ENCODE measurements at regions not wholly inside any gene's neighbourhood (a gene's known extent, or its start where the extent isn't known, plus 50 kb on each side); places are given as distances from the start of the nearest gene placed in this dataset.

DNA sequence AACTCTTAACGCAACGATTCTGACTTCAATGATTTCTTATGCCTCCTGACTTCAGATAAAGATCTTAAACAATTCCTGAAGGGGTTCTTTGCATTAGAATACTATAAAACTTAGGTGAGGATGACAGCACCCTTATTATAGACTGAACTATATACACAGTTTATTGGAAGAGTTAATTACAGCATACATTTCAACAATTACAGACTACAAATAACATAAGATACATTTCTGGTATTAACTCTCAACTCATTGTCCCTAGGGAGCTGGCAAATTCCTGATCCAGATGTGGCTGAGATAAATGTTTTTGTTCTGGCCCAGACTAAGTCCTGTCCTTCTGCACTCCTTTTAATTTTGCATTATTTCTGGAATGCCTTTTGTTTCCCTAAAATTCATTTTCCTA, 155.5 kb upstream of the TMC3 start (continued):
- TF ChIP-seq ZNF462 (CRISPR knock-in tag; IDR thresholded peaks at IDR 0.05) (no peak), ZNF114 (CRISPR knock-in tag; IDR thresholded peaks at IDR 0.05) (no peak), POLR2AphosphoS5 (IDR thresholded peaks at IDR 0.05; ENCODE audit: low read depth) (no peak)
- TF ChIP-seq, protein P1, sequence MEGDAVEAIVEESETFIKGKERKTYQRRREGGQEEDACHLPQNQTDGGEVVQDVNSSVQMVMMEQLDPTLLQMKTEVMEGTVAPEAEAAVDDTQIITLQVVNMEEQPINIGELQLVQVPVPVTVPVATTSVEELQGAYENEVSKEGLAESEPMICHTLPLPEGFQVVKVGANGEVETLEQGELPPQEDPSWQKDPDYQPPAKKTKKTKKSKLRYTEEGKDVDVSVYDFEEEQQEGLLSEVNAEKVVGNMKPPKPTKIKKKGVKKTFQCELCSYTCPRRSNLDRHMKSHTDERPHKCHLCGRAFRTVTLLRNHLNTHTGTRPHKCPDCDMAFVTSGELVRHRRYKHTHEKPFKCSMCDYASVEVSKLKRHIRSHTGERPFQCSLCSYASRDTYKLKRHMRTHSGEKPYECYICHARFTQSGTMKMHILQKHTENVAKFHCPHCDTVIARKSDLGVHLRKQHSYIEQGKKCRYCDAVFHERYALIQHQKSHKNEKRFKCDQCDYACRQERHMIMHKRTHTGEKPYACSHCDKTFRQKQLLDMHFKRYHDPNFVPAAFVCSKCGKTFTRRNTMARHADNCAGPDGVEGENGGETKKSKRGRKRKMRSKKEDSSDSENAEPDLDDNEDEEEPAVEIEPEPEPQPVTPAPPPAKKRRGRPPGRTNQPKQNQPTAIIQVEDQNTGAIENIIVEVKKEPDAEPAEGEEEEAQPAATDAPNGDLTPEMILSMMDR (conservative IDR thresholded peaks at IDR 0.05; ENCODE audit: low read depth in 2 of 2) = no peak

GRCh38 chr15:81526029-81526428, 152.0 kb upstream of the TMC3 start:
- Histone ChIP-seq H3K9me2 (ENCODE audit: insufficient read depth) (no peaks in the 10 kb centered on the region), H3K27me3 (ENCODE audit: insufficient read depth) (no peaks in the 10 kb centered on the region), H3K36me3 (ENCODE audit: insufficient read depth) (no peaks in the 10 kb centered on the region), H3K79me2 (replicated peaks; ENCODE audit: insufficient read depth) (no peaks in the 10 kb centered on the region), H2AFZ (no peak overlapping the region), H3K4me2 (no peak overlapping the region), H3K4me3 (no peak overlapping the region), H3K4me1 (ENCODE audit: insufficient read depth) (peaks cover 20% of the 10 kb centered on the region), H3F3A (replicated peaks; ENCODE audit: low read depth) (no peaks in the 10 kb centered on the region), H4K20me1 (replicated peaks; ENCODE audit: insufficient read depth) (no peaks in the 10 kb centered on the region), H3K27ac (ENCODE audit: low read depth) (no peak overlapping the region)
- ATAC-seq (no peak), DNase-seq (ENCODE audit: low spot score) (no peak)
- no peak overlapping the region for H3K27ac Mint-ChIP-seq
- H3K36me3 Mint-ChIP-seq (ENCODE audit: low read depth) = no peaks in the 10 kb centered on the region; the same call in 2 of the 3 replicates
- TF ChIP-seq, protein P1 (conservative IDR thresholded peaks at IDR 0.05; ENCODE audit: low read depth in 2 of 2) = no peak
- TF ChIP-seq NANOG (IDR thresholded peaks at IDR 0.05; ENCODE audit: borderline replicate concordance) (no peak), ETS1 (IDR thresholded peaks at IDR 0.05) (no peak), POLR2AphosphoS5 (IDR thresholded peaks at IDR 0.05; ENCODE audit: low read depth) (no peak)
- H3K4me1 Mint-ChIP-seq = peaks cover 17% of the 10 kb centered on the region
- H3K9me3 Mint-ChIP-seq = no peaks in the 10 kb centered on the region
- H3K4me3 Mint-ChIP-seq = no peak overlapping the region
- H3K27me3 Mint-ChIP-seq (ENCODE audit: insufficient read depth, low read depth, poor library complexity) = no peaks in the 10 kb centered on the region

All from GM23338 (cell line).